ENCODE measurements at regions not wholly inside any gene's neighbourhood (a gene's known extent, or its start where the extent isn't known, plus 50 kb on each side); places are given as distances from the start of the nearest gene placed in this dataset.

GRCh38 chr5:91266184-91266705, 116.9 kb downstream of the ARRDC3 start:
- TF ChIP-seq, protein P1, sequence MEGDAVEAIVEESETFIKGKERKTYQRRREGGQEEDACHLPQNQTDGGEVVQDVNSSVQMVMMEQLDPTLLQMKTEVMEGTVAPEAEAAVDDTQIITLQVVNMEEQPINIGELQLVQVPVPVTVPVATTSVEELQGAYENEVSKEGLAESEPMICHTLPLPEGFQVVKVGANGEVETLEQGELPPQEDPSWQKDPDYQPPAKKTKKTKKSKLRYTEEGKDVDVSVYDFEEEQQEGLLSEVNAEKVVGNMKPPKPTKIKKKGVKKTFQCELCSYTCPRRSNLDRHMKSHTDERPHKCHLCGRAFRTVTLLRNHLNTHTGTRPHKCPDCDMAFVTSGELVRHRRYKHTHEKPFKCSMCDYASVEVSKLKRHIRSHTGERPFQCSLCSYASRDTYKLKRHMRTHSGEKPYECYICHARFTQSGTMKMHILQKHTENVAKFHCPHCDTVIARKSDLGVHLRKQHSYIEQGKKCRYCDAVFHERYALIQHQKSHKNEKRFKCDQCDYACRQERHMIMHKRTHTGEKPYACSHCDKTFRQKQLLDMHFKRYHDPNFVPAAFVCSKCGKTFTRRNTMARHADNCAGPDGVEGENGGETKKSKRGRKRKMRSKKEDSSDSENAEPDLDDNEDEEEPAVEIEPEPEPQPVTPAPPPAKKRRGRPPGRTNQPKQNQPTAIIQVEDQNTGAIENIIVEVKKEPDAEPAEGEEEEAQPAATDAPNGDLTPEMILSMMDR (IDR thresholded peaks at IDR 0.05; ENCODE audit: insufficient read depth, low read length, missing control alignments): no peak
- ChIA-PET POLR2A (no interaction called here), CTCF (interaction anchor here (1.2 kb wide), 1 partner anchor 118 kb away, joined by 3 read pairs; no protein-coding TSS in a partner anchor)
- no peak for DNase-seq (ENCODE audit: low read depth, low spot score)
- no peak overlapping the region for H3K4me3 ChIP-seq (ENCODE audit: low read depth, low read length)

DNA sequence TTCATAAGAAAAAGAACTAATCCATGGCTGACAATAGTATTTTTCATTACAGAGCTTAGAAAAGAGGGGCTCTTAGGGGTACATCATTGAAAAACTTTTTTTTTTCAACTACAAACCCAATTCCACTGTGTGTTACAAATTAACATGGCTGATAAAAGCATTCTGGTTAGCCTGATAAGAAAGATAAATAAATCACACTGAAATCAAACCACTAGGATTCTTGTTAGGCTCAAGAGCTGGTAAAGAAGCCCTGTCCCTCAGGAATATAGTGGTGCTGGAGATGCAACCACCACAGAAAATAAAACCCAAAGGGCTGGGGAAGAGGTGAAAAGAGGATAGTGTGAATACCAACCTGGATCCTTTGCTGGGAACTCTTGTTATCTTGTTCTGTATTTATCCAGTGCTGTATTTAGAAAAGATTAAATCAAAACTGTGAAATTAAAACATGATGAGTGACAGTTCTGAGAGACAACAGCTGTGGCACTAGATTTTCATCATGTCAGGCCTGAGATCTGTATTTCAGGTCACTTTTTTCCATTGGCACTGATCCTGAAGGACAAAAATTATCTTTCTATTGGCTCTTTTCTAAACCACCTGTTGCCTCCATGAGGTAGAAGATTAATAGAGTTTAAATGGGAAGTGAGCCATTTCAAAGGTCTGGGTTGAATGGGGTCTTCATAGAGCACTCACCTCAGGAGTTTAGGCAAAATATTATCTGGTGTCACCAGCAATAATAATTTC, 118.6 kb downstream of the ARRDC3 start:
- no peak overlapping the region for H3K4me3 ChIP-seq (ENCODE audit: low read depth, low read length)
- CTCF ChIA-PET: interaction anchor here (0.6 kb wide), 1 partner anchor 54 kb away, joined by 3 read pairs; no protein-coding TSS in a partner anchor
- no peak for DNase-seq (ENCODE audit: low read depth, low spot score)
- POLR2A ChIA-PET: no interaction called here
- TF ChIP-seq, protein P1 (IDR thresholded peaks at IDR 0.05; ENCODE audit: insufficient read depth, low read length, missing control alignments): no peak

DNA sequence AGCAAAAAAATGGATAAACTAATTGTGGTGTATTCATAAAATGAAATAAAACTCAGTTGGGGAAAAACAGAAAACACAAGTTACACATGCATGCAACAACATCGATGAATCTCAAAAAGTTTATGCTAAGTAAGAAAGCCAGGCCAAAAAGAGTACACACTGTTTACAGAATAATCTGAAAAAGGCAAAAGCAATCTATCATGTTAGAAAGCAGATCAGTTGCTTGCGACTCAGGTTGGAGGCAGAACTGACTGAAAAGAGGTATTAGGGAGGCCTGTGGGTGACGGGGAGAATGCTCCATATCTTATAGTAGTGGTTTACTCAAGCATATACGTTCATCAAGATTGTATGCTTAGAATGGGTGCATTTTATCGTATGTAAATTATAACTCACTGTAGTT, 119.2 kb downstream of the ARRDC3 start:
- H3K4me3 ChIP-seq (ENCODE audit: low read depth, low read length): no peak overlapping the region
- CTCF ChIA-PET: interaction anchor here (0.6 kb wide), 1 partner anchor 53 kb away, joined by 3 read pairs; no protein-coding TSS in a partner anchor
- POLR2A ChIA-PET: no interaction called here
- TF ChIP-seq, protein P1 (IDR thresholded peaks at IDR 0.05; ENCODE audit: insufficient read depth, low read length, missing control alignments): no peak
- DNase-seq (ENCODE audit: low read depth, low spot score): no peak

DNA sequence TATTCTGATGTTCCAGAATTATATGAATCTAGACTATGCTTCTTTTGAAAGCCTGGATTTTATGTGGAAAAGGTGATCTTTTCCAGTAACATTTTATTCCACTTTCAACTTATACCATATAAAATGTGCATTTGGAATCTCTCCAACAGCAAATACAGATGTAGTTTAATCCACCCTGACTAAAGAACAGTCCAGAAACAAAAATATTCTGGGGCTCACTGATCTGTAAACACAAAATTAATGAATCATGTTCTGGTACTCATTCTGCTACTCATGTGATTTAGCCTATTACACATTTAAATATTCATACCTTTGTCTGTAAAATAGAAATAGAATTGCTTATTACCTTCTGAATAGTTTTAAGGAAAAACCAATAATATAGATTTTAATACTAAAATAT, 125.8 kb downstream of the ARRDC3 start:
- TF ChIP-seq, protein P1 (IDR thresholded peaks at IDR 0.05; ENCODE audit: insufficient read depth, low read length, missing control alignments): no peak
- CTCF ChIA-PET: no interaction called here
- H3K4me3 ChIP-seq (ENCODE audit: low read depth, low read length): no peak overlapping the region
- DNase-seq (ENCODE audit: low read depth, low spot score): no peak
- POLR2A ChIA-PET: no interaction called here

DNA sequence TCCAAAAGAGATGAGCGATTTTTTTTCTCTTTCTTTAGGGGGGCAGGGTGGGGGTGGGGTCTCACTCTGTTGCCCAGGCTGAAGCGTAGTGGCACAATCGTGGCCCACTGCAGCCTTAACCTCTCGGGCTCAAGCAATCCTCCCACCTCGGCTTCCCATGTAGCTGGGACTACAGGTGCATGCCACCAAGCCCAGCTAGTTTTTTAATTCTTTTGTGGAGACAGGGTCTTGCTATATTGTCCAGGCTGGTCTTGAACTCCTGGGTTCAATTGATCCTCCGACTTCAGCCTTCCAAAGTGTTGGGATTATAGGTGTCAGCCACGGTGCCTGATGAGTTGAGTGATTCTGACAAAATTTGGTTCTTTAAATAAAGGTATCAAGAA, 127.0 kb downstream of the ARRDC3 start:
- TF ChIP-seq, protein P1 (IDR thresholded peaks at IDR 0.05; ENCODE audit: insufficient read depth, low read length, missing control alignments): no peak
- POLR2A ChIA-PET: no interaction called here

DNA sequence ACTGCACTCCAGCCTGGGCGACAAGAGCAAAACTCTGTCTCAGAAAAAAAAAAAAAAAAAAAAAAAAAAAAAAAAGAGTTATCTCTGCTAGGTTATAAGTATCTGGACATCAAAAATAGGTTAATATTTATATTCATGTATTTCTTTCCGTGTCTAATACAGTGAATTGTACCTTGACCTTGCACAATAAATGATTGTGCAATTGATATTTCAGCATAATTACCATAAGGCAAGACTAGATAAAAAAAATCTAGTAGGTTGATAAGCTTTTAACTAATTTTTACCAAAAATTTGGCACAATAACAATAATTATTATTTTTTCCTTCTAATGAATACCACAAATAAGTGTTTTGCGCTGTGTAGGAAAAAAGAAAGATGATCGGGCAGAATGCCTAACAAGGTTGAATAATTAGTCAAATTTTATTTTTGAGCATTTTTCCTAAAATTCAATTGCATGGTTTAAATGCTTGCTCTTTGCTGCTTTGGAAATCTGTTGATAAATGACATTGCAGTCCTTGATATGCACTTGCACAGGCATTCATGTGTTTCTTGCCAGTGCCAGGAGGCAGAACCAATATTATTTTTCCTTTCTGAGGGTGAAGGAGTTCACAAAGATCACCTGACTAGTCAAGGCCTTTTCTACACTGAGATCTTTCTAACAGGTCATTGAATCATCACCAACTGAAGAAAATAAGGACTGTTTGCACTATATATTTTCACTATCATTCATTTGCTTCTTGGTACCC, 127.5 kb downstream of the ARRDC3 start:
- TF ChIP-seq, protein P1 (IDR thresholded peaks at IDR 0.05; ENCODE audit: insufficient read depth, low read length, missing control alignments): no peak
- DNase-seq (ENCODE audit: low read depth, low spot score): no peak
- no peak overlapping the region for H3K4me3 ChIP-seq (ENCODE audit: low read depth, low read length)
- ChIA-PET POLR2A (no interaction called here), CTCF (no interaction called here)

More for the DNA sequence above, 127.0 kb downstream of the ARRDC3 start:
- DNase-seq (ENCODE audit: low read depth, low spot score): no peak
- CTCF ChIA-PET: no interaction called here
- H3K4me3 ChIP-seq (ENCODE audit: low read depth, low read length): no peak overlapping the region
